GM10248 (cell line): ENCODE measurements at regions not wholly inside any gene's neighbourhood (a gene's known extent, or its start where the extent isn't known, plus 50 kb on each side); places are given as distances from the start of the nearest gene placed in this dataset.

ENCODE experiments used
- CTCF ChIA-PET: fragments of 300-600 bp; sonication (Branson Sonifier 250); formaldehyde crosslinking; extraction: SDS; loops from one replicate; lab custom pipeline; 2021; ENCODE audit warnings: antibody characterized with exemption; lab: Yijun Ruan, JAX
- POLR2A ChIA-PET: fragments of 350-650 bp; sonication (Branson Sonifier 250); formaldehyde crosslinking; extraction: SDS; loops from one replicate; lab custom pipeline; 2020; ENCODE audit warnings: antibody characterized with exemption; lab: Yijun Ruan, JAX
- DNase-seq: peaks from one replicate; pipeline ENCODE4 v3.0.0; 2012; ENCODE audit errors: extremely low spot score
- TF ChIP-seq, protein P1 (sequence below): IDR thresholded peaks from 2 replicates; pipeline ENCODE4 v1.5.1; 2012; ENCODE audit warnings: mild to moderate bottlenecking, low read depth; ENCODE audit errors: extremely low read depth, missing control alignments, control extremely low read depth

DNA sequence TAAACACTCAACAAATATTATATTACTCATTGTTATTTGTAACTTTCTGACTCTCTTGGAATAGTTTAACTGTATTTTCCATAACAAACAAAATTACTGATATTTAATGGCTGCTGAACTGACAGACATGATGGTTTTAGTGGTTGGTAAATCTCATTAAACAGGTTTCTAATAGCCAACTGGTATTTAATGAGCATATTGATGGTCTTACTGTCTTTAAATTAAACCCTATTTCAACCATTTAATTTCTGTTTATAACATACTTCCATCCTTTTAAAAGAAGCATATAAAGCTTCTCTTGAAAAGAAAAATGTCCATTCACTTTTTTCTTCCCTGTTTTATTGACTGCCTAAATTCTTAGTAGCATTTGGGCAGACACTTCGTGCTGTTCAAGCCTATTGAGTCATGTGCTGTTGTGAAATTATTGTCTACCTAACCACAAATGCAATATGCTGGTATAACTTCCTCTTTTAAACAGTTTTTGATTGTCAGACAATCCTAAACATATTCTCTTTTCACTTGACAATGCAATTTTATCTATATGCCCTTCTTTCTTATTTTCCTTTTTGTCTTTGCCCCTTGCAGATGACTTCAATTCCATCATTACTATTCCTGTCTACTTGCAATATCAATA lies 163.9 kb upstream of the SLC7A11 start:
- CTCF ChIA-PET = interaction anchor here (2.0 kb wide), 1 partner anchor 8 kb away, joined by 4 read pairs; no protein-coding TSS in a partner anchor
- POLR2A ChIA-PET = no interaction called here
- DNase-seq = peak; percentile 15
- TF ChIP-seq, protein P1, sequence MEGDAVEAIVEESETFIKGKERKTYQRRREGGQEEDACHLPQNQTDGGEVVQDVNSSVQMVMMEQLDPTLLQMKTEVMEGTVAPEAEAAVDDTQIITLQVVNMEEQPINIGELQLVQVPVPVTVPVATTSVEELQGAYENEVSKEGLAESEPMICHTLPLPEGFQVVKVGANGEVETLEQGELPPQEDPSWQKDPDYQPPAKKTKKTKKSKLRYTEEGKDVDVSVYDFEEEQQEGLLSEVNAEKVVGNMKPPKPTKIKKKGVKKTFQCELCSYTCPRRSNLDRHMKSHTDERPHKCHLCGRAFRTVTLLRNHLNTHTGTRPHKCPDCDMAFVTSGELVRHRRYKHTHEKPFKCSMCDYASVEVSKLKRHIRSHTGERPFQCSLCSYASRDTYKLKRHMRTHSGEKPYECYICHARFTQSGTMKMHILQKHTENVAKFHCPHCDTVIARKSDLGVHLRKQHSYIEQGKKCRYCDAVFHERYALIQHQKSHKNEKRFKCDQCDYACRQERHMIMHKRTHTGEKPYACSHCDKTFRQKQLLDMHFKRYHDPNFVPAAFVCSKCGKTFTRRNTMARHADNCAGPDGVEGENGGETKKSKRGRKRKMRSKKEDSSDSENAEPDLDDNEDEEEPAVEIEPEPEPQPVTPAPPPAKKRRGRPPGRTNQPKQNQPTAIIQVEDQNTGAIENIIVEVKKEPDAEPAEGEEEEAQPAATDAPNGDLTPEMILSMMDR = no peak

DNA sequence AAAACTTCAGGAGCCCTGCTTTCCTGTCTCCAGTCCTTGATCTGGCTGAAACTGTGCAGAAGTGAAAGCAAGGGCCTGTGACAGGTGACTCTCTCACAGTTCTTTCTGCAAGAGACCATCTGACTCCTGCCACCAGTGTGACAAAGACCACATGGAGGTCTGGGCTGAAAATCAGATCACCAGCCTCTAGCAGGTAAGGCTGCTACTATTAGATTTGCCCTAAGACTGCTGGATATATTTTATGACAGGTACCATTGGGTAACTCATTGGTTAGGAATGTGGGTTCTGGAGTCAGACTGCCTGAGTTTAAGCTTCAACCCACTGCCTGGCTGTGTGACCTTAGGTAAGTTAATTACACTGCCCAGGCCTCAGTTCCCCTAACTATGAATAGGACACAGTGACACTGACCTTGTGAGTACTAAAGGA lies 163.3 kb upstream of the SLC7A11 start:
- ChIA-PET POLR2A (no interaction called here), CTCF (interaction anchor here (1.1 to 2.0 kb wide), 3 partner anchors 9 to 15 kb away, joined by 3 to 6 read pairs (median 4); no protein-coding TSS in a partner anchor)
- DNase-seq = peak; percentile 17

DNA sequence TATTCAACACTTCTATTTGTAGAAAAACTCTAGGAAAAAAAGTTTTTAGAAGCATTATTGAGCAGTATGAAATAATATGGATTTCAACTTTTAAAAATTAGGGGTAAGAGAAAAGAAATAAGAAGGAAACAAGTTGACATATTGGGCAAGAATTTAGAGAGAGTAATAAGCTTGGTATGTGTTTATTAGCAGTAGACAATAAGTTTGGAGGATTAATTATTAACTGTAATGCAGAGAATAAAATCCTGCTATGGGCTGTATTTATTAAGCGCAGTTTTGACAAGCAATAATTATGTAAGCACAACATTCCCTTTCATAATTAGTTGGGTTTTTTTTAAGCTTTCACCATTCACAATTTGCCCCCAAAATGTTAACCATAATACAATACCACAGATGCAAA lies 162.7 kb upstream of the SLC7A11 start:
- CTCF ChIA-PET = interaction anchor here (1.1 to 2.0 kb wide), 4 partner anchors 10 to 71 kb away, joined by 3 to 6 read pairs (median 4); no protein-coding TSS in a partner anchor
- TF ChIP-seq, protein P1 = no peak
- POLR2A ChIA-PET = no interaction called here
- DNase-seq = no peak

More for the DNA sequence above, 163.3 kb upstream of the SLC7A11 start:
- TF ChIP-seq, protein P1 = no peak

DNA sequence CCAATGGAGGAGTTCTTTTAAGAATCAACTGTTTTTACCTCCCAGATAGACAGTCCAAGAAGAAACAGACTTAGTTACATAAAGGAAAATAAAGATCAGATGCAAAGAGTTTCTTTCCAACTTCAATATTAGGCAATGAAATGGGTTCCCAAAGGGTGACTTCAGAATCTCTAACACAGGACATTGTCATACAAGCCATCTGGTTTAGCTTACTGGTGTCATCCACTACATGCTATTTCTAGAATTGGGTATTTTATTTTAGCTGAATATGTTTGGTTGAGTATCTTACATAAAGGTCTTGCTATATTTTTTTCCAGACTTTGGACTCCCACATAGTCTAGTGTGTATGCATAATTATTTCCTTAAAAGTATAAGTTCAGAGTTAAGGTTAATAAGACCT lies 162.1 kb upstream of the SLC7A11 start:
- ChIA-PET CTCF (interaction anchor here (1.3 to 2.0 kb wide), 3 partner anchors 9 to 71 kb away, joined by 3 to 6 read pairs (median 4); no protein-coding TSS in a partner anchor), POLR2A (no interaction called here)
- DNase-seq = no peak
- TF ChIP-seq, protein P1 = no peak

DNA sequence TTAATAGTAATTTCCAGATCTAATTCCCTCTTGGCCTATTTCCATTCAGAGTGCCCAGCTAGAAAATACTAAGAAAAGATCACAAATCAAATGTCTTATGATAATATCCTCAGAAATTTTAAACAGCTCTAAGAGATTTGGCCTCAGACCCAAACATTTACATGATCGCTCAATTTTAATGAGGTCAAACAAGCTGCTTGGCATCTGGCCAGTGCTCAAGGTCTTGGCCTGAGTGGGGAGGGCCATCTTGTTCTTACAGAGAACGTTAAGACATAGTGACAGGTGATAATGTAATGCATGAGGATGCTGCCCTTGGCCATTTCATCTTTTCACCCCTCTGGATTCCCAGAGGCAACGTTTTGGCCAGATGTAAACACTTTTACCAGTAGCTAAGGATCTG lies 159.2 kb upstream of the SLC7A11 start:
- ChIA-PET CTCF (interaction anchor here (1.1 to 1.3 kb wide), 2 partner anchors 9 to 26 kb away, joined by 3 read pairs; no protein-coding TSS in a partner anchor), POLR2A (no interaction called here)
- no peak for DNase-seq
- TF ChIP-seq, protein P1 = no peak

DNA sequence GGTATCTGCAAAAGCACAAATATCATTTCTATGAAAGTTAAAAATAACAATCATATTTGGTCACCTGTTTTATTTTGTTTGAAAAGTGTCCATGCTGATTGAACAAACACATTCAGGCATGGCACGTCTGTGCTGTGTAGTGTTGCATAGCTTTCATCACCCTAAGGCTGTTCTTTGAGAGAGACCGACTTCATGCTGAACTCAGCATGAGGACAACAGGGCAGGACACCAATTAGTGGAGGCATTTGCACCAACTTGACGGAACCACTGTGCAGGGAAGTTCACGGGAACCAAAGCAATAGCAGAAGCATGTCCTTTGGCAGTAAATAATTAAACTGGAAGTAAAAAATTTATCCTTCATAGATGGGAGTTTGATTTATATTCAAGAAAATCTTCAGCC lies 158.4 kb upstream of the SLC7A11 start:
- ChIA-PET POLR2A (no interaction called here), CTCF (interaction anchor here (1.1 kb wide), 1 partner anchor 26 kb away, joined by 3 read pairs; no protein-coding TSS in a partner anchor)
- DNase-seq = no peak
- TF ChIP-seq, protein P1 = no peak
